HG02678 (cell line): ENCODE measurements at regions not wholly inside any gene's neighbourhood (a gene's known extent, or its start where the extent isn't known, plus 50 kb on each side); places are given as distances from the start of the nearest gene placed in this dataset.

ENCODE experiments used
- ATAC-seq: cut with Tn5 transposase; IDR thresholded peaks from one replicate; pipeline ENCODE4 v1.9.1; 2021; ENCODE audit warnings: mild to moderate bottlenecking, moderate library complexity; ENCODE audit not compliant: unreplicated experiment

DNA sequence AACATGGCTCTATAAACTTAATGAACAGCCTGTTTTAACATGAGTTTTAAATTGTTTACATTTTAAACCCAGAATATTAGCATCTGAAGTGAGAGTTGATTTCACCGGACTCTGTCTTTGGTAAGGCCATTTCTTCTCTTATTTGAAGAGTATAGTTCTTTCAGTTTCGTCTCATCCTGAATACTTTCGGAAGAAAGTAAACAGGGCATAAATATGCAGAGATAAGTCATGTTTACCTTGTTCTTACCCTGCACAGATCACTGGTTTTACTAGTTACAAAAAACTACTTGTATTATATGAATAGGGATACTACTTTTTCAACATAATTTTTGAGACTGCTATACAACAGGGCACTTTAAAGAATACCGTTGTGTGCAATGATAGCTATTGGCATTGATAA, 656.3 kb upstream of the ZNF608 start:
- ATAC-seq: no peak

DNA sequence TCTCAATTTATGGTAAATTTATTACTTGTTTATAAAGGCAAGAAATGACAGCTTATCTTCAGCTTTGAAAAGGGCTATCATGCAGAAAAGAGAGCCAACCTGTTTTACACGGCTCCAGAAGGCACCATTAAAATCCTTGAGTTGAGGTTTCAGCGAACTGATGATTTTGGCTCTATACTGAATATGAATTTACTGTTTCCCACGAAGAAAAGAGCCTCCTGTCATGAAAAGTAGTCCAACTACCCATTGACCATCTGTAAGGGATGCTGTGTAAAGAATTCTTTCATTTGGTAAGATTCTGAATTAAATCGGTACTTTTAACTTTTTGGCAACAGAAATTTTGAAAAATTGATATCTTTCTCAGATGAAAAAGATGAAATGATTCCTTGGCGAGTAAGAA, 657.6 kb upstream of the ZNF608 start:
- ATAC-seq: no peak

DNA sequence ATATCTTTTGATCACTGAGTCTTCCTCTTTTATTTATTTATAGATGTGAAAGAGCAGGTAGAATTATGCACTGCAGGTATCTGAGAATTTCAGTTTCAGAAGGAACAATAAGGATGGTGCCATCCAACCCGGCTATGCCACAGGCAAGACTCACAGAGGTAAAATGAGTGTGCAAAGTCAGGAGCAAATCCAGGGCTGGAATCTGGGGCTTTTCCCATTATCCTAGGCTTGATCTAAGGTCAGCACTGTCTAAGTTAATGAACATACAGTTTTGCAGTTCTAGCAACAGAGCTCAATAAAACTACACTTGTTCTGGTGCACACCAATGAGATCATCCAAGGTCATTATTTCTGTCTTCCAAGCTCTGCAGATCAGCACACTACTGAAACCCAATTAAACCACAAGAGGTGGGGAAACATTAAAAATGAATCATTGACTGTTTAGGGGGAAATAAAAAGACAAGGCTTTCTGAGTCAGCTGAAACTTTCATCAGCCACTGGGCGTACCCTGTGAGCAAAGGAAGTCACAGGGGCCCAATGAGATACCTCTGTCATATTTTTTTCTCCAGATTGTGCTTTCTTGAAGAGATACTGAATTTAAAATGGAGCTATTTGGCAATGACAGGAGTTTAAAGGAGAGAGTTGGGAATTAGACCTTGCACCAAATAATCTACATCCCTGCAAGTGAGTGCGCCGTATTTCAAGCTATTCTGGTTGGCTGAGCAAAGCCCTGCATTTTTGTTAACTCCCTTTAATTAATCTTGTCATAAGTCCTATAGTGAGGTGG, 662.2 kb upstream of the ZNF608 start:
- peak; percentile 35 for ATAC-seq

DNA sequence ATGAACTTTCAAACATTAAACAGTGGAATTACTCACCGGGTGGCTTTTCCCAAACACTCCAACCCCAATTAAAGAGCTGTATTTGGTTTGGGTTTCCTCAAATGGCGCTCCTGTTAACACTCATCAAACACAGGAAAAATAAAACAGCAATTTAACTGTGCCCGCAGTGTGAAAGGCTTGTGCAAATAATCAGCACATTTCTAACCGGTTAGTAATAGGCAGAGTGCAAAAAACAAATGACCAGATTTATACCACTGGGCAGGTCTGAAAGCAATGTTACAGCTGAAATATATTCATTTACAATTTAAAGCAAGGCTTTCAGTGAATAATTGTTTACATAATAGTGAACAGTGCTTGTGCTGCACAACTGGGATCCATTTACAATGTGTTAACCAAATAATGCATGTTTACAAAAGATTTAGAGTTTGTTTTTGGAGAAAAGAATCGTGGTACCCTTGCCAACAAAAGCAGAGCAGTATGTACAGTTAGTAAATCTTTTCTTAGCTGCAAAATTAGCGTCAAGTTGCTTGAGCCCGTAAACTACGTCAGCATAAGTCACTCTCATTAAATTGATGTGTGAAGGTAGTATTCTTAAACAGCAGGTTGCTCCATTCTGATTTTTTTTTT, 662.9 kb upstream of the ZNF608 start:
- no peak for ATAC-seq

DNA sequence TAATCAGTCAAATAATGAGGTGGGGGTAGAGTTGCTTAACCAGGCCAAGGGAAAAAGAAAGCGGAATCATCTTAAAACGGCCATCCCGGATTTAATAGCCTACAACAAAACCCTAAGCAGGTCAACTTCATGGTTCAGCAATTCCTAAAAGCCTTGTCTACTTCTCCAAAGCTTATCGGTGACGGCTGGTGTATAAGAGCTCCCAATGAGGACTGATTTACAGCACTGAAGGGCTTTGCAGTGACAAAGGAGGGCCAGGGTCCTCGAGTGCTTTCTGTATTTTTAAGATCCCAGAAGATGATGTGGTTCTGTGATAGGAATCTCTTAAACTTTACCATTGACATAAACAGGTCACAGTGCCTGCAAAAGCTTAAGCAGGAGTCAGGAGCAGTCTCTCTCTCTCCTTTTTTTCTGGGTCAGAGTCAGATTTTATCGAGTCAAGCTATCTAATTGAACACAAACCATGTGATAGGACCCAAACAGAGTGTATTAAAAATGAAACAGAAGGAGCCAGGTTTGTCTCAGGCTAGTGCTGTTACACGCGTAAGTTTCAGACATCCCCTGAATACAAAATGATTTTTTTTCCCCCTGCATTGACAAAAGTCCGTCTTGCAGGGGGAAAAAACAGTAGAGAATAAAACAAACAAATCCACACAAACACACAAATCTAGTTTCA, 663.6 kb upstream of the ZNF608 start:
- ATAC-seq: no peak

DNA sequence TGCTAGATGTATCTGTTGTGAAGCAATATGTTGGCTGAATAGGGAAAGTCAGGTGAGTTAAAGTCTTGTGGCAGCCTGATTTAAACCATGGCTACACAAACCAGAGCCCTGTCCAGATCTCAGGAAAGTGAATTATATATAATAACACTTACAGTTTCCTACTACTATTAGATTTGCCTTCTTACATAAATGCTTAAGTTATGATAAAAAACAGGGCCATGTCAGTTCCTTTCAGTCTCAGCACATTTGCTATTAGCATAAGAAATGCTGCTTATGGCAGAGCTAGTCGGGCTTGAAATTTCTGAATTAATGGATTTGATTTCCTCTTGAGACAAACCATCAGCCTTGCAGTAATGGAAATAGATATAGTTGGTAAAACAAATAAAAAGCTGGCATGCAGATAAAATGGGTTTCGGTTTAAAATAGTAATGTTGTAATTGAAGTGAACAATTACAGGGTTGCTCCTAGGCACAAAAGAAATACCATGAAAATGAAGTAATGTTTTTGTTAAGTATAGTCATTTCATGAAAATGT, 664.2 kb upstream of the ZNF608 start:
- no peak for ATAC-seq

DNA sequence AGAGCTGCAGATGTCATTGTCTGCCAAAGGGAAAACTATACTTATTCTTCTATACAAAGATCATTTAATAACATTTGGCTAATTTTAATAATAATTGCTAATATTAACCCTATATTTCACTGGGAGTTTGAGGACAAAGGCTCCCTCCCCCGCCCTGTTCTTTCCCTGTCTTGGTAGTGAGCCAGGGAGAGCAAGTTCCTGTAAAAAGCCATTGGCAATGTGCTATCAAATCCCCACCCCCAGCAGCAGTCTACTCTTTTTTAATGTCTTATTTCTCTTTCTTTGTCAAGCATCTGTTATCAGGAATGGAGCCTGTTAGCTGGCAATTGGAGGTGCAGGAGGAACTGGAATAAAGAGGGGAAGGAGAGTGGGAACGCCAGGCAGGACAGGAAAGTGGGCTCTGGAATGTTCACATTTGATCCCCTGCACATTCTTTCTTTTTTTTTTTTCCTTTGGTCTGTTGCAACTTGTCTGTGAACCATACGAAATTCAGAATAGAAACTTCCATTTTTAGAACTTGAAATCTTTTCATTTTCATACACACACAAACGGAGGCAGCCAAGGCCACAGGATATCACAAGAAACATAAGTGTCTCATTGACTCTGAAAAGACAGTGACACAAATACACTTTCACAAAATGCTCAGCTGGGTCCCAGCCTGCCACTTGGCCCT, 664.8 kb upstream of the ZNF608 start:
- ATAC-seq: peak; percentile 60

DNA sequence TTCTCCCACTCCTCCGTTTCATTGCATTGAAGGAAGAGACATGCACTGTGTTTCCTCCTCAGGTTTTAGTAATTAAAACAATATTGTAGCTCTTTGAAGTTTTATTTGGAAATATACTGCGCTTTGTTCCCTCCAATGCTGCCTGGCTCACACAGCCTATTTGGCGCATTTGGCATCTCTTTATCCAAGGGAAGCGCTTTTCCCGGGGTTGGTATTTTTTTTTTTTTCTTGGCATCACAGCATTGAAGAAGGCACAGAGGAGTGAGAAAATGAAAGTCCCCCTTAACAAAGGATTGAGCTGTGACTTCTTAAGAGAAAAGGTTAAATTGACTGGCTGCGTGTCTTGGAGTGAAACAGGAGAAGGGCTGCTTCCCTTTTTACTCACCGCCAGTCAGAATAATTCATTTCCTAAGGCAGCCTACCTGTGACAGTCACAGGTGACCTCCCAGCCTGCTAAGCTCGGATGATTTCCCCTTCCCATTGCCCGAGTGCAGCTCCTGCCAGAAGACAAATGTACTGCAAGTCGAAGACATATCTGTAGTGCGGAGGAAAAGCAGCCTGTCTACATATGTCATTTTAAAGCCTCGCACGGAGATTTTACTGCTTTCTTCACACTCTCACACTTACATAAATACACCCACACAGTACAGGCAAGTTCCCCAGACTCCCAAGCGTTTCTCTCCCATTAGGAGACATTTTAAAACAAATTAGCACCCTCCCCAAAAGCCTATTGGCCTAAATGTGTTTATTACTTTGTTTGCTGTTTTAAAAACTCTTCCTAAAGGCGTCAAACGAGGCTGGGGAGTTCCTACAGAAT, 665.5 kb upstream of the ZNF608 start:
- peak; percentile 47 for ATAC-seq

DNA sequence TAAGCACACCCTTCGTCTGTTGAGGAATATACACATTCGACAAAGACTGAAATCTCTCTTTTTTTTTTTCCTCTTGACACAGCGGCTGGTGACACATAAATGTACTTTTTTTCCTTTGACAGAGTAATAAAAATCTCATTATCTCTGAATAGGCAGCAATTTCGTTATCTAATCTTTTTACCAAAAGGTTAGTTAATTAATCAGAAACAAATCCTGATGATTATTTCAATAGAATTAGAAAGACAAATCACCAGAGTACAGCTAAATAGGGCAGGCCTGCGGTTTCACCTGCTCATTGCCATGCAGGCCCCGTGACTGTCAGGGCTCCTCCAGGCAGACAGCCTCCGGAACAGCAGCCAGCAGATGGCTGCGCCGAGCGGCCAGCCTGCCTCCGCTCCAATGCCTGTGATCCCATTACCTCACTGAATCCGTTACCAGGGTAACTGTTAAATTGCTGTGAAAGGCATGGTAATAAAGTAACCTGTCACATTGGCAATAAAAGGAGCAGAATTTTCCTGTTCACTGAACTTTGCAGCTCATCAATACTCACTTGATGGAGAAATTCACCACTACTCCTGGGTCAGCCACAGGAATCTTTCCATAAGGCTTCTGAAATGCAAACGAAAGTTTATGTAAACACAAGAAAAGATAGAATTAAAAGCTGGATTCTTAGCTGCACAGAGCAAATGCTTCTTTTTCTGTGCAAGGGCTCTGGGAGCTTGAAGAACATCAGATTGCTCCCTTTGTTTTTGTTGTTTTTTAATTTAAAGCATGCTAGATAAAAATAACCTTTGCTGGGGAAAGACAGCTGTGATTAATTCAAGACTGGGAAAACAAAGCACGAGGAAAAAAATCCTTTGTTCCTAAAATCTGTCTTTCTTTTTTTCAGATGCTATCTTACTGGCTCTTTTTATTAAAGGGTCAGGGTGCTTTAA, 666.4 kb upstream of the ZNF608 start:
- peak; percentile 46 for ATAC-seq

DNA sequence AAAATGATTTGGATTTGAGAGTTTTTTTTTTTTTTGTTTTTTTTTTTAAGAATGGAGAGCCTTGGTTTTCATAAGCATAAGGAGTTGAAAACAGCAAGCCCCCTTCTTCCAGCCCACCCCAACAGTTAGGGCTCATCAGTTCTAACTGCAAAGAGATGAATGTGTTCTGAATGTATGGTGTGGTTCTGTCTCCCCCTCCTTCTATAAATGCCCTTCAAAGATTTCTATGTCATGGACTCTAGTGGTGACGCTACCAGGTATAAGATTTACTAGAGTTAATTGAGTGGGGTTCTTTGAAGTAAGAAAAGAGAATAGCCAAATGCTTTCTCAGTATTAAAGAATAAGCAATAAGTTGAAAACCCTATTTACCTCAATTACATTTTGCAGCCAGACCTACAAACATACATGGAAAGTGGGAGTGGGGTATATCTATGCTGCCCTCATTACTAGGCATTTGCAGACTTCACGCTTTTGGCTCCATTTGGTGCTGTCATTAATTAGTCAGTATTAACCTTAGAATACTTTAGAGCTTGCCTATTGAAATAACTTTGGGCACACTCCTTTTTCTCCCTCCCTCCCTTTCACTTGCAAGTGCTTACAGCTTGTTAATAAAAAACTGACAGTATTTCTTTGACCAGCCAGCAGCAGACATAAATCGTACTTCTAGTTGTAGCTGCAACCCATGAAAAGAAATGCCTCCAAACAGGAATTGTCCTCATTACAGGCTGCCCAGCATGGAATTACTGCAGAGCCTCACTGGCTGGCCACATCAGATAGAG, 667.2 kb upstream of the ZNF608 start:
- ATAC-seq: no peak

DNA sequence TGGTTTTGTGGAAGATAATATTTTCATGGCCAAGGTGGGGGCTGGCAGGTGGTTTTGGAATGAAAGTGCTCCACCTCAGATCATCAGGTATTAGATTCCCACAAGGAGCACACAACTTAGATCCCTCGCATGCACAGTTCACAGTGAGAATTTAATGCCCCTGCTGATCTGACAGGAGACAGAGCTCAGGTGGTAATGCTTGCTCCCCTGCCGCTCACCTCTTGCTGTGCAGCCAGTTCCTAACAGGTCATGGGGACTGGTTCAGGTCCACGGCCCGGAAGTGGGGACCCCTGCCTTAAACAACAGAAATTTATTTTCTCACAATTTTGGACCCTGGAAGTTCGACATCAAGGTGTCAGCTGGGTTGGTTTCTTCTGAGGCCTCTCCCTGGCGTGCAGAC, 668.7 kb upstream of the ZNF608 start:
- no peak for ATAC-seq

DNA sequence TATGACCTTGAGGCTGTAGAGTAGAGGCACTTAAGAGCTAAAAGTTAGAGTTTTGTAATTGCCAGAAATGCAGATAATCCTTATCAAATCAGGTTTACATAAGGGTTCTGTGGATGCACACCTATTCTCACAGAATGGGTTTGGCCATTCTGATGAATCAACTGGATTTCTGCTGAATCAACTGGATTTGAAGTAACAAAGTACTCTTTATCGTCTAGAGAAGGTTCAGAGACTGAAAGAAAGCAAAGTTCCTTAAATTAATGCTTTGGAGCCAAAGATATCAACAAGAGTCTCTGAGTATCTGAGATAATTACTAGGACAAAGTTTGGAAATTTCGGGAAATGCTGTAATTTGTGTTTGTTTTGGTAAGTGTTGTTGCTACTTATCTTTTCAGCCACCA, 669.6 kb upstream of the ZNF608 start:
- ATAC-seq: no peak

DNA sequence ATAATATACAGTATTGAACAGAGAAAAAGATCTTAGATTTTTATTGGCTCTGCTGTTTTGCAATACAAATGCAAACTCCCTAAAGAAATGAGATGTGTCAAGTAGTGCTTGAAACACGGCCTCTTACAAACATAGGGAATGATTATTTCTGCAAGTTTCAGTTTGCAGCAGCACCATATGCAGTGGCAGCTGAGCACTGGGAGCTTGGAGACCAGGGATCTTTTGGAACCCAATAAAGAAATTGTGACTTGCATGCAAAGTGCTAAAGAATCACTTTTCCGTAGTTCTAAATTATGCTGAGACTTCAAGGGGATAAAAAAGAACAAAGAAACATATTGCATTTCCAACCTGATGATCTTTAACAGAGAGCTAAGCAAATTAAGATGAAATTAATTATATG, 674.6 kb upstream of the ZNF608 start:
- no peak for ATAC-seq

DNA sequence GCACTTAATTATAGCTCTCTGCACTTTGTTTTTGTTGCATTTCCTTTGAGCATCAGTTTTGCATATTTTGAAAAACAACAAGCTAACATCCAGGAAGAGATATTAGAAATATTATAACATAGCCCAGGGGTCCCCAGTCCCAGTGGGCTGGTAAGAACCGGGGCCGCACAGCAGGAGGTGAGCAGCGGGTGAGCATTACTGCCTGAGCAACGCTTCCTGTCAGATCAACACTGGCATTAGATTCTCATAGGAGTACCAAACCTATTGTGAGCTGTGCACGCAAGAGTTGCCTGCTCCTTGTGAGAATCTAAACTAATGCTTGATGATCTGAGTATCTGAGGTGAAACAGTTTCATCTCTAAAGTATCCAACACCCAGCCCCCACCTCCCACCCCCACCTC, 675.9 kb upstream of the ZNF608 start:
- no peak for ATAC-seq

DNA sequence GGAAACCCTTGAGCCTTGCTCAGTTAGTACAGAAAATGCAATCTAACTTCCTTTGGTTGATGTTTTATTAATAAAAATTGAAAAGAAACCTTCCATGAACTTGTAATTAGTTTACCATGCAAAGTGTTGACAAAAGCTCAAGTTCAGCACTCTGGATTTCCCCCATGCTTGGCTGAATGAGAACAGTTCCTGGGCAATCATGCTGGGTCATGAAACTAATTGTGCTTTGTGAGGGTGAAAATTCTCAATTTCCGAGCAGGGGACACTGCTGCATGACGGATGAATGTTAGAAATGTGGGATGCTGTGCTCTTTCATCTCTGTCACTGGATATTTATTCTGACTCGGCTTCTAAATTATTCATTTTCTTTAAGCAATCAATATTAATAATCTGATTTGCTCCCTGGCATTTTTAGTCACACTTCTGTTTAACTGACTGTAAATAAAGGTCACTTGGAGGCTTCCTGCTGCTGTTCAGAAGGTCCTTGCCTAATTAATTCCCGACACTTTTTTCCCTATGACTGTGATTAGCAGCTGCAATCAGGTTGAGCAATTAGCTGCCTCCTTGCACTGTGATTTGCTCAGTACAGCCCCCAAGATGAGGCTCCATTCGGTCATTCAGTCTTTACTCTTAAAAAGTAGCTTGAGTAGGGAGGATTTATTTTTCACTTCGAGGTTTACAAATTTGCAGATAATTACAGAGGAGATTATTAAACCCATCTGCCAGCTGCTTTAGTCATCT, 678.1 kb upstream of the ZNF608 start:
- ATAC-seq: no peak

DNA sequence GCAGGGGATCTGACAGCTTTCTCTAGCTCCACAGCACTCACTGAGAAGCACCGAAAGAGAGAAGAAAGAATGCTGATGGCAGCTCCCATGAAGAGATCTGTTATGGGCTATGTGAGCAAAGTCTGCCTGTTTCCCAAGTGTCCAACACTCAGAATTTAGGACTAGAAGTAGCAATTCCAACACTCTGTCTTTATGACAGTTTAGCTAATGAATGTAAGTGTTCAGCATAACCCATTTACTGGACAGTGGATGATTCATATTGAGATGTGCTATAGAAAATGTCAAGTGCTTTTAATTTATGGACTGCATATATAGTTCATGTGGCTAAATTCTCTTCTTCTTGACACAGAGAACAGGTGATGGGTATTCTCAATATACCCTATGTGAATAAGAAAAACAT, 683.1 kb upstream of the ZNF608 start:
- ATAC-seq: no peak

DNA sequence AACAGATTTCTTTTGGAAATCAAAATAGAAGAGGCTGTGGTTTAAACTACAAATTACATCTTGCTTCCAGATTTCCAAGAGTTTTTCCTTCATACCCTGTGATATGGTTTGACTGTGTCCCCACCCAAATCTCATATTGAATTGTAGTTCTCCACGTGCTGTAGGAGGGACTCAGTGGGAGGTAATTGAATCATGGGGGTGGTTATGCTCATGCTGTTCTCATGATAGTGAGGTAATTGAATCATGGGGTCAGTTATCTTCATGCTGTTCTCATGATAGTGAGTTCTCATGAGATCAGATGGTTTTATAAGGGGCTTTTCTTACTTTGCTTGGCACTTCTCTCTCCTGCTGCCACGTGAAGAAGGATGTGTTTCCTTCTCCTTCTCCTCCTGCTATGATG, 687.0 kb upstream of the ZNF608 start:
- ATAC-seq: no peak

DNA sequence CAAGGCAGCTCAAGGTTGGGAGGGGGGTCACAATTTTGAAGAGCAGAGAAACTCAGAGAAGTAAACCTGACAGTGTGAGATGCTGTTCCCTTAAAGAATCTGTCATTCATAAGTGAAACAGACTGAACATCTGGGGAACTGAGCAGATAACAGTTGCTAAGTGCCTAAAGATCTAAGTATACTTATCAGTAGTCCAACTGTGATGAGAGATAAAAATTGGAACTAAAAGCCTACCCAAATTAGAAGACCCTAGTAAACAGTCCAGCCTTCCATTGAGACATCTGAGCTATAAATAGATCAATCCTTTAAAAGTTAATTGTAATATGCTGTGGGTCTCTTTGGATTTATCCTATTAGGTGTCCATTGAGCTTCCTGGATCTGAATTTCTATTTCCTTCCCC, 692.8 kb upstream of the ZNF608 start:
- no peak for ATAC-seq
